ENCODE measurements at regions not wholly inside any gene's neighbourhood (a gene's known extent, or its start where the extent isn't known, plus 50 kb on each side); places are given as distances from the start of the nearest gene placed in this dataset.

DNA sequence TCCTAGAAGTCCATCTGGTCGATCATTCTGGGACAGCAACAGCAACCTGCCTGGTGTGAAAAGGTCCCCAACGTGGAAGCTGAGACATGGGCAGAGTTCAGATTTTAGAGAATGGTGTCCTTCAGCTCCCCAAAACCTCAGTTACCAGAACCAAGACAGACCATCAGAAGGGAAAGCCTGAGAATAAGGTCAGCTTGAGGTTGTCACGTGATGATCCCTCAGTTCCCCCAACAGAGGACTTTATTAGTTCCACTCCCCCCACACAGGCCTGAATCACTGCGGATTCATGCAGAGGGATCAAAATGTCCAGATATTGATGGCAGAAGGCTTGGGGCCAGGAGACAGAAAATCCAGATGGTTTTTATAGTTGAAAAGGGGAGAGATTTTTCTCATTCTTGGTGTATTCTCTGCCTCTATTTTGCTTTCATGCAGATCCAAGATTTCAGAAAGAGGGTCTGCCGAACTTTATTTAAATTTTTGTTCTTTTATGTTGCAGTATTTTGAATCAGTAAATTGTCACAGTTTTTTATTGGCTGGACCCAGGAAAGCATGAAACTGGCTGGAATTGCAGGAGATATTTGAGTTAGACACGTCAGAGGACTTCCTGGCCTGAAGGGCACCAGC is 139.0 kb upstream of the NTM start:
- Histone ChIP-seq H3K4me1 (no peaks in the 10 kb centered on the region), H3K9me3 (no peaks in the 10 kb centered on the region), H3K27ac (no peak overlapping the region), H3K4me3 (no peak overlapping the region), H3K27me3 (peaks cover 0 to 7% (median 0%) of the 10 kb centered on the region in 4 donors), H3K36me3 (no peaks in the 10 kb centered on the region)
- intact Hi-C loops (cut with DNase I), result no loop called here
- DNase-seq, result no peak
- 54 to 60% methylated on average over 6 of the region's 6 CpGs for WGBS, 2 donors
- no peak for TF ChIP-seq POLR2A (IDR thresholded peaks at IDR 0.05)
- TF ChIP-seq, protein P1, sequence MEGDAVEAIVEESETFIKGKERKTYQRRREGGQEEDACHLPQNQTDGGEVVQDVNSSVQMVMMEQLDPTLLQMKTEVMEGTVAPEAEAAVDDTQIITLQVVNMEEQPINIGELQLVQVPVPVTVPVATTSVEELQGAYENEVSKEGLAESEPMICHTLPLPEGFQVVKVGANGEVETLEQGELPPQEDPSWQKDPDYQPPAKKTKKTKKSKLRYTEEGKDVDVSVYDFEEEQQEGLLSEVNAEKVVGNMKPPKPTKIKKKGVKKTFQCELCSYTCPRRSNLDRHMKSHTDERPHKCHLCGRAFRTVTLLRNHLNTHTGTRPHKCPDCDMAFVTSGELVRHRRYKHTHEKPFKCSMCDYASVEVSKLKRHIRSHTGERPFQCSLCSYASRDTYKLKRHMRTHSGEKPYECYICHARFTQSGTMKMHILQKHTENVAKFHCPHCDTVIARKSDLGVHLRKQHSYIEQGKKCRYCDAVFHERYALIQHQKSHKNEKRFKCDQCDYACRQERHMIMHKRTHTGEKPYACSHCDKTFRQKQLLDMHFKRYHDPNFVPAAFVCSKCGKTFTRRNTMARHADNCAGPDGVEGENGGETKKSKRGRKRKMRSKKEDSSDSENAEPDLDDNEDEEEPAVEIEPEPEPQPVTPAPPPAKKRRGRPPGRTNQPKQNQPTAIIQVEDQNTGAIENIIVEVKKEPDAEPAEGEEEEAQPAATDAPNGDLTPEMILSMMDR (IDR thresholded peaks at IDR 0.05), result no peak

DNA sequence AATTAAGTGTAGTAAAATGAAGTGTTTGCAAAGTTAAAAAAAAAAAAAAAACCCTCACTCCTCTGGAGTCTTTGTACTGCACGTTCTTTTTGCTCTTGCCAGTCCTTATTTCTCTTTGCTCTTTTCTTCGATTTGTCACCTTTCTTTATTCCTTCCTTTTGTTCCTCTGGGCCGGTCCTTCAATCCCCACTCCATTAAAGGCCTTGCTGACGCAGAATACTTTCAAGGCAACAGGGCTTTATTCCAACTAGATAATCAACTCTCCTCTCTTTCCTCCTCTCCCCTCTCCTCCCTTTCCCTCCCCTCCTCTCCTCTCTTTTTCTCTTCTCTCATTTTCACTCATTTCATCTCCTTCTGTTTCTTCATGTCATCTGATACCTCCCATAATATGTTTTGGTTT is 138.2 kb upstream of the NTM start:
- TF ChIP-seq, protein P1 (IDR thresholded peaks at IDR 0.05), result no peak
- no peak for TF ChIP-seq POLR2A (IDR thresholded peaks at IDR 0.05)
- H3K4me1 ChIP-seq, result no peaks in the 10 kb centered on the region
- no peaks in the 10 kb centered on the region for H3K9me3 ChIP-seq
- H3K36me3 ChIP-seq, result no peaks in the 10 kb centered on the region
- 40 to 51% methylated on average over 4 of the region's 4 CpGs for WGBS, 2 donors
- DNase-seq, result no peak
- H3K27me3 ChIP-seq, result peaks cover 0 to 16% (median 0%) of the 10 kb centered on the region in 4 donors
- H3K4me3 ChIP-seq, result no peak overlapping the region
- intact Hi-C loops (cut with DNase I), result no loop called here
- no peak overlapping the region for H3K27ac ChIP-seq

DNA sequence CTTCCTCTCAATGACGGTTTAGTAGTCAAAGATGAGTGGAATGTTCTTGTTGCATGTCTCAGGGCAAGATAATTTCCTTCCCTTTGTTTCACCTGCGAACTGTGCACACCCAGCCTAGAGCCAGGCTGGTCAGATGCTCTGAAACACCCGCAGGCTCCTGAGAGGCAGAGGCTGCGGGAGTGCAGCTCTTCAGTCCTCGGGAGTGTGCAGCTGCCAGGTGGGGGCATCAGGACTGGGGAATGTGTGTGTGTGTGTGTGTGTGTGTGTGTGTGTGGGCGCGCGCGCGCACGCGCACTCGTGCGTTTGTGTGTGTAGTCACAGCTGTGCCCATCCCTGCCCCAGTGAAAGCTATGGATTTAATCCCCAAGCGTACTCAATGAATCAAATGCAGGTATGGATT is 136.2 kb upstream of the NTM start:
- H3K36me3 ChIP-seq, result no peaks in the 10 kb centered on the region
- no peaks in the 10 kb centered on the region for H3K9me3 ChIP-seq
- H3K27ac ChIP-seq, result no peak overlapping the region
- H3K4me1 ChIP-seq, result no peaks in the 10 kb centered on the region
- H3K27me3 ChIP-seq, result peaks cover 0 to 21% (median 0%) of the 10 kb centered on the region in 4 donors
- TF ChIP-seq POLR2A (IDR thresholded peaks at IDR 0.05), result no peak
- TF ChIP-seq, protein P1 (IDR thresholded peaks at IDR 0.05), result no peak
- WGBS, 2 donors, result 90 to 94% methylated on average over 10 to 14 of the region's 15 CpGs
- no peak overlapping the region for H3K4me3 ChIP-seq
- DNase-seq, result no peak
- intact Hi-C loops (cut with DNase I), result no loop called here

DNA sequence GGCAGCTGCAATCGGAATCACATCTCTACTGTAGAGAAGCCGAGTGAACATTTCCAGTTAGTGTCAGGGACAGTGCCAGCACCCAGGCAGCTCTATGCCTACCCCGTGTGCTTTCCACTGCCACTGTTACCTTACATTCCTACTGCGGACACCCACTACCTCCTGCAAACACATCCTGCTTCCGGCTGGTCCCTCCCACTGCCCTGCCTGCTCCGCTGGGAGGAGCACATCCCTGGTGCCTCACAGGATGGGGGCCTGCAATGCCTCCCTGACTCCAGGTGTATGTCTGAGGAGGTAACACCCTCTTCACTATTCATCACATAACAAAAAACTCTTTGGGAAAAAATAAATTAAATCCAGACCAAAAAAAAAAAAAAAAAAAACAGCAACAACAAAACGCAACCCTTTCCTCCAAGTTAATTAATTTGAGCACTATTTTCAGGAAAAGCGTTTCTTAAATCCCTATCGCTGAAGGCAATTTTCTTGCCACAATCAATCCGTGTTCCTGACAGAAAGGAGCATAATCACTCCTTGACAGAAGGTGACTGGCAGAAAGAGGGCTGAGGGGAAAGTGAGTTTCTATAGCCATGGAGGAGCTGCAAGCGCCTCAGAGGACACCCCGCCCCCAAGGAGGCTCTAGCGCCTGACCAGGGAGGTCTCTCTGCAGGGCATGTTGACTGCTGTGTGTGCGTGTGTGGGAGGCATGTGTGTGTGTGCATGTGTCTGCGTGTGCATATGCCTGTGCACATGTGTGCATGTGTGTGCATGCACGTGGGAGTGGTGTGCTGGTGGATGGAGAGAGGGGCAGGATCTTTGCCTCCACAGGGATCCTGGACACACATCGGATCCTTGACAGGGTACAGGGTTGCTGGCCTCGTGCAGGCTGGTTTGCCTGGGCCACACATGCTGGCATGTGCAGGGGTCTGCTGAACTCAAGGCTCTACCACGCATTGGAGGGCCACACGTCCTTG is 134.8 kb upstream of the NTM start:
- 52 to 66% methylated on average over 7 to 14 of the region's 20 CpGs for WGBS, 2 donors
- H3K4me3 ChIP-seq, result no peak overlapping the region
- H3K36me3 ChIP-seq, result no peaks in the 10 kb centered on the region
- no peak for TF ChIP-seq POLR2A (IDR thresholded peaks at IDR 0.05)
- TF ChIP-seq, protein P1 (IDR thresholded peaks at IDR 0.05), result no peak
- peaks cover 0 to 21% (median 0%) of the 10 kb centered on the region in 4 donors for H3K27me3 ChIP-seq
- intact Hi-C loops (cut with DNase I), result no loop called here
- no peaks in the 10 kb centered on the region for H3K9me3 ChIP-seq
- DNase-seq, result no peak
- no peak overlapping the region for H3K27ac ChIP-seq
- no peaks in the 10 kb centered on the region for H3K4me1 ChIP-seq

DNA sequence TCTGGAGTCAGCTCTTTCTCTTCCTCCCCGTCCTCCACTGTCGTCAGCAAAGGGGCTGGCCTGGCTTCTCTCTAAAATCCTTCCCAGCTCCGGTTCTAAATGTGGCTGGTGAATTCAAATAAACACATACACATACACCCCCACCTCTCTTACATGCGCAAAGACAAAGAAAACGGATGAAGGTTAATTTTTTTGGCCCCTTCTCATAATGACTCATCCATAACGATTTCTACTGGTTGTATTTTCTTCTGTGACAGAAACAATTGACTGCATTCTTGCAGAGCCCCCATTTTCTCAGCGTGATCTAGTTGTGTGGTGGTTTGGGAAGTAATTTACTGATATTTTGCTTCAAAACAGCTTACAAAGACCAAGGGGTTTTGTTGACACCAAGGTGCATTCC is 130.0 kb upstream of the NTM start:
- no peaks in the 10 kb centered on the region for H3K36me3 ChIP-seq
- intact Hi-C loops (cut with DNase I), result no loop called here
- no peak overlapping the region for H3K27ac ChIP-seq
- H3K27me3 ChIP-seq, result peaks cover 0 to 42% (median 0%) of the 10 kb centered on the region in 4 donors
- 61 to 64% methylated on average over 7 of the region's 7 CpGs for WGBS, 2 donors
- no peaks in the 10 kb centered on the region for H3K9me3 ChIP-seq
- no peaks in the 10 kb centered on the region for H3K4me1 ChIP-seq
- H3K4me3 ChIP-seq, result no peak overlapping the region
- DNase-seq, result no peak
- TF ChIP-seq, protein P1 (IDR thresholded peaks at IDR 0.05), result no peak
- no peak for TF ChIP-seq POLR2A (IDR thresholded peaks at IDR 0.05)
